Vagina (tissue), 2 donors: ENCODE measurements at regions not wholly inside any gene's neighbourhood (a gene's known extent, or its start where the extent isn't known, plus 50 kb on each side); places are given as distances from the start of the nearest gene placed in this dataset.

Experiments
- DNase-seq, 2 donors: peaks; one replicate each; pipeline ENCODE4 v3.0.0-alpha.2; 2017; ENCODE audit errors: extremely low spot score in 2 of 2
- H3K27ac ChIP-seq: fragments of 200-600 bp; sonication (generic); one replicate; pipeline ENCODE4 v1.5.1; 2019
- H3K27me3 ChIP-seq: fragments of 200-600 bp; sonication (generic); one replicate; pipeline ENCODE4 v1.5.1; 2019
- H3K36me3 ChIP-seq, 2 donors: fragments of 200-600 bp; sonication (generic); one replicate each; pipeline ENCODE4 v1.5.1; 2017 to 2019
- H3K4me1 ChIP-seq: fragments of 200-600 bp; sonication (generic); one replicate; pipeline ENCODE4 v1.5.1; 2019
- H3K4me3 ChIP-seq, 2 donors: fragments of 200-600 bp; sonication (generic); 1 replicate in 1 of 2; 2 replicates in 1 of 2; pipeline ENCODE4 v1.5.1; 2016 to 2019
- H3K9me3 ChIP-seq: fragments of 200-600 bp; sonication (generic); one replicate; pipeline ENCODE4 v1.5.1; 2019
- POLR2A ChIP-seq, 2 donors: fragments of 450-650 bp; IDR thresholded peaks; one replicate each; pipeline ENCODE4 v1.6.1; 2017; ENCODE audit warnings: antibody characterized with exemption in 2 of 2, mild to moderate bottlenecking in 2 of 2, moderate library complexity in 2 of 2
- POLR2AphosphoS5 ChIP-seq, 2 donors: sonication (generic); formaldehyde crosslinking; IDR thresholded peaks; one replicate each; pipeline ENCODE4 v1.9.0; 2017; ENCODE audit warnings: antibody characterized with exemption in 2 of 2, mild to moderate bottlenecking in 2 of 2, low read depth in 1 of 2; ENCODE audit not compliant: insufficient read depth in 1 of 2
- intact Hi-C: fragments of 100-400 bp; cut with DNase I; formaldehyde crosslinking; loops from one replicate; pipeline ENCODE4 v1.15.1; 2023
- TF ChIP-seq, protein P1 (sequence below), 3 experiments: fragments of 450-650 bp in 2 of 3; fragments of 200-600 bp in 1 of 3; sonication (generic) in 1 of 3; IDR thresholded peaks; one replicate each; pipeline ENCODE4 v1.5.1; 2017 to 2019; ENCODE audit warnings: antibody characterized with exemption in 3 of 3, mild to moderate bottlenecking in 2 of 3, moderate library complexity in 2 of 3

GRCh38 chrX:110491846-110492620 is 133.4 kb downstream of the RTL9 start:
- TF ChIP-seq, protein P1, sequence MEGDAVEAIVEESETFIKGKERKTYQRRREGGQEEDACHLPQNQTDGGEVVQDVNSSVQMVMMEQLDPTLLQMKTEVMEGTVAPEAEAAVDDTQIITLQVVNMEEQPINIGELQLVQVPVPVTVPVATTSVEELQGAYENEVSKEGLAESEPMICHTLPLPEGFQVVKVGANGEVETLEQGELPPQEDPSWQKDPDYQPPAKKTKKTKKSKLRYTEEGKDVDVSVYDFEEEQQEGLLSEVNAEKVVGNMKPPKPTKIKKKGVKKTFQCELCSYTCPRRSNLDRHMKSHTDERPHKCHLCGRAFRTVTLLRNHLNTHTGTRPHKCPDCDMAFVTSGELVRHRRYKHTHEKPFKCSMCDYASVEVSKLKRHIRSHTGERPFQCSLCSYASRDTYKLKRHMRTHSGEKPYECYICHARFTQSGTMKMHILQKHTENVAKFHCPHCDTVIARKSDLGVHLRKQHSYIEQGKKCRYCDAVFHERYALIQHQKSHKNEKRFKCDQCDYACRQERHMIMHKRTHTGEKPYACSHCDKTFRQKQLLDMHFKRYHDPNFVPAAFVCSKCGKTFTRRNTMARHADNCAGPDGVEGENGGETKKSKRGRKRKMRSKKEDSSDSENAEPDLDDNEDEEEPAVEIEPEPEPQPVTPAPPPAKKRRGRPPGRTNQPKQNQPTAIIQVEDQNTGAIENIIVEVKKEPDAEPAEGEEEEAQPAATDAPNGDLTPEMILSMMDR (IDR thresholded peaks at IDR 0.05) = no peak
- TF ChIP-seq POLR2A (IDR thresholded peaks at IDR 0.05) = no peak
- no peak for TF ChIP-seq POLR2AphosphoS5 (IDR thresholded peaks at IDR 0.05; ENCODE audit: insufficient read depth in 1 of 2, low read depth in 1 of 2)
- H3K9me3 ChIP-seq = no peaks in the 10 kb centered on the region
- no peaks in the 10 kb centered on the region for H3K4me1 ChIP-seq
- H3K27ac ChIP-seq = no peak overlapping the region
- DNase-seq = no peak
- H3K27me3 ChIP-seq = no peaks in the 10 kb centered on the region
- H3K36me3 ChIP-seq = no peaks in the 10 kb centered on the region
- intact Hi-C loops = no loop called here
- H3K4me3 ChIP-seq = no peak overlapping the region

GRCh38 chrX:110504947-110505346 is 146.3 kb downstream of the RTL9 start:
- no peaks in the 10 kb centered on the region for H3K4me1 ChIP-seq
- H3K27ac ChIP-seq = no peak overlapping the region
- H3K4me3 ChIP-seq = no peak overlapping the region
- intact Hi-C loops = no loop called here
- no peaks in the 10 kb centered on the region for H3K9me3 ChIP-seq
- H3K36me3 ChIP-seq = no peaks in the 10 kb centered on the region
- no peaks in the 10 kb centered on the region for H3K27me3 ChIP-seq
- TF ChIP-seq POLR2AphosphoS5 (IDR thresholded peaks at IDR 0.05; ENCODE audit: insufficient read depth in 1 of 2, low read depth in 1 of 2) = no peak
- no peak for TF ChIP-seq POLR2A (IDR thresholded peaks at IDR 0.05)
- TF ChIP-seq, protein P1 (IDR thresholded peaks at IDR 0.05) = no peak
- DNase-seq = no peak

DNA sequence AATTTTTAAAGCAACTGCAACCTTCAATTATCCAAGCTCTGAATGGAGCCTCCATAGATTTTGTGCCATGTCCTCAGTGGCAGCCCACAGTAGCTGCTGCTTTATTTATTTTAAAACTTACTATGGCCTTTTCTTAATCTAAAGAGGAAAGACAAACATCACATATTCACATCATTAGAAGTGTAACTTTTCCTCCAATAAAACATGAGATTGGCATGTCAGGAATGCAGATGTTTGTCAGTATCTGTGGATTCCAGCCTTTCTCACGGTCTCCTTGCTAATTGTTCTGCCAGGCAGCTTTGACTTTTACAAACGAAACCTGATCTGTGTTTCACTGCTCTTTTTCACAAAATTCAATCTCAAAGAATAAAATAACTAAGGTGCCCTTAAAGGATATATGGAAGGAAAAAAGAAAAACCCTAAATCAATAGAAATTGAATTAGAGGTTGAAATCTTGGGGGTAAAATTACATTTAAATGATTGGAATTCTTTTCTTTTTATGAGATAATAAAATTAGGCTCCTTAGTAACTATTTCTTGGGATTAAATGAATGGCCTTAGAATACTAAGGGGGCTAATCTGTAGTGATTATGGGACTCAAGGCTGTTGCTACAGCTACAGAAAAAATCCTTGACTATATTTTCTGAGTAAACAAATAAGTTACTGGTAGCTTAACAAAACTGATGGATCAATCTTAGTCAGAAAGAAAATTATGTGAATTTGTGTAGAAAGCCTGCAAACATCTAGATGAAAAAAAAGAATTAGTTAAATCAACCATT is 151.3 kb downstream of the RTL9 start:
- TF ChIP-seq, protein P1 (IDR thresholded peaks at IDR 0.05) = no peak
- no peak for TF ChIP-seq POLR2AphosphoS5 (IDR thresholded peaks at IDR 0.05; ENCODE audit: insufficient read depth in 1 of 2, low read depth in 1 of 2)
- no peak for TF ChIP-seq POLR2A (IDR thresholded peaks at IDR 0.05)
- no peaks in the 10 kb centered on the region for H3K9me3 ChIP-seq
- no peak overlapping the region for H3K4me3 ChIP-seq
- H3K27me3 ChIP-seq = no peaks in the 10 kb centered on the region
- intact Hi-C loops = no loop called here
- no peaks in the 10 kb centered on the region for H3K36me3 ChIP-seq
- H3K4me1 ChIP-seq = no peaks in the 10 kb centered on the region
- no peak overlapping the region for H3K27ac ChIP-seq
- DNase-seq = no peak

GRCh38 chrX:110511238-110511637 is 152.6 kb downstream of the RTL9 start:
- H3K36me3 ChIP-seq = no peaks in the 10 kb centered on the region
- no peak for DNase-seq

More at GRCh38 chrX:110511238-110511637, 152.6 kb downstream of the RTL9 start:
- Histone ChIP-seq H3K27me3 (no peaks in the 10 kb centered on the region), H3K4me3 (no peak overlapping the region), H3K4me1 (no peaks in the 10 kb centered on the region), H3K9me3 (no peaks in the 10 kb centered on the region), H3K27ac (no peak overlapping the region)
- TF ChIP-seq, protein P1 (IDR thresholded peaks at IDR 0.05) = no peak
- TF ChIP-seq POLR2AphosphoS5 (IDR thresholded peaks at IDR 0.05; ENCODE audit: insufficient read depth in 1 of 2, low read depth in 1 of 2) = no peak
- intact Hi-C loops = no loop called here
